IMR-90 (cell line): ENCODE measurements at regions not wholly inside any gene's neighbourhood (a gene's known extent, or its start where the extent isn't known, plus 50 kb on each side); places are given as distances from the start of the nearest gene placed in this dataset.

Experiments used
- ATAC-seq: fragments of 200-7000 bp; cut with Tn5 transposase; 2 replicates; pipeline ENCODE4 v1.9.1; 2020; ENCODE audit warnings: low read depth, mild to moderate bottlenecking, moderate library complexity
- BruUV-seq: library from RNA; stranded (reverse); fragments of 400-500 nt; replicated peaks from 2 replicates; lab custom pipeline; 2021; lab: Mats Ljungman, UMichigan
- CTCF ChIA-PET: fragments of 300-600 bp; formaldehyde crosslinking; extraction: SDS; loops from one replicate; lab custom pipeline; 2021; ENCODE audit warnings: antibody characterized with exemption; lab: Yijun Ruan, JAX
- POLR2A ChIA-PET: fragments of 300-600 bp; sonication (Branson Sonifier 250); formaldehyde crosslinking; loops from one replicate; lab custom pipeline; 2022; ENCODE audit warnings: antibody characterized with exemption; ENCODE audit not compliant: unreplicated experiment; lab: Charles Lee
- DNase-seq: peaks from one replicate; pipeline ENCODE4 v3.0.0; 2013
- H2AFZ ChIP-seq: replicated peaks from 2 replicates; pipeline ENCODE3; 2013; ENCODE audit warnings: low read length, mild to moderate bottlenecking; ENCODE audit not compliant: poor library complexity
- H2AK5ac ChIP-seq: 2 replicates; pipeline ENCODE4 v1.6.1; 2013; ENCODE audit warnings: low read depth, low read length, inconsistent platforms
- H2AK9ac ChIP-seq: replicated peaks from 2 replicates; pipeline ENCODE3; 2013; ENCODE audit warnings: mild to moderate bottlenecking, low read depth, low read length, moderate library complexity; ENCODE audit not compliant: poor library complexity
- H2BK120ac ChIP-seq: 2 replicates; pipeline ENCODE4 v1.6.1; 2013; ENCODE audit warnings: low read depth, low read length, inconsistent platforms
- H2BK15ac ChIP-seq: 3 replicates; pipeline ENCODE4 v1.6.1; 2013; ENCODE audit warnings: low read depth, low read length, inconsistent platforms
- H2BK20ac ChIP-seq: 2 replicates; pipeline ENCODE4 v1.6.1; 2013; ENCODE audit warnings: low read depth, mild to moderate bottlenecking, inconsistent platforms, low read length, moderate library complexity
- H2BK5ac ChIP-seq: 2 replicates; pipeline ENCODE4 v1.6.1; 2013; ENCODE audit warnings: mild to moderate bottlenecking, low read depth, low read length, inconsistent platforms; ENCODE audit not compliant: poor library complexity, severe bottlenecking
- H3K14ac ChIP-seq: replicated peaks from 2 replicates; pipeline ENCODE4 v1.6.1; 2013; ENCODE audit warnings: low read depth, low read length, inconsistent platforms
- H3K18ac ChIP-seq: 2 replicates; pipeline ENCODE4 v1.6.1; 2013; ENCODE audit warnings: low read depth, low read length, control low read depth
- H3K23ac ChIP-seq: 2 replicates; pipeline ENCODE4 v1.6.1; 2013; ENCODE audit warnings: low read depth, low read length, inconsistent platforms
- H3K27ac ChIP-seq: 2 replicates; pipeline ENCODE4 v1.5.1; 2013; ENCODE audit warnings: mild to moderate bottlenecking, control low read depth, low read length; ENCODE audit not compliant: insufficient read depth
- H3K27me3 ChIP-seq: 2 replicates; pipeline ENCODE4 v1.6.1; 2013; ENCODE audit warnings: low read length; ENCODE audit not compliant: control insufficient read depth, insufficient read depth
- H3K36me3 ChIP-seq: 2 replicates; pipeline ENCODE4 v1.6.1; 2013; ENCODE audit warnings: low read length, mixed read lengths; ENCODE audit not compliant: control insufficient read depth, insufficient read depth
- H3K4ac ChIP-seq: 2 replicates; pipeline ENCODE4 v1.6.1; 2013; ENCODE audit warnings: low read depth, low read length, inconsistent platforms
- H3K4me1 ChIP-seq: 2 replicates; pipeline ENCODE4 v1.6.1; 2013; ENCODE audit warnings: low read length, mixed read lengths; ENCODE audit not compliant: control insufficient read depth, insufficient read depth
- H3K4me2 ChIP-seq: 2 replicates; pipeline ENCODE4 v1.6.1; 2013; ENCODE audit warnings: low read depth, mild to moderate bottlenecking, control low read depth, low read length, moderate library complexity
- H3K4me3 ChIP-seq: 2 replicates; pipeline ENCODE4 v1.5.1; 2013; ENCODE audit warnings: low read depth, mild to moderate bottlenecking, control low read depth, low read length, moderate library complexity; ENCODE audit not compliant: insufficient read depth
- H3K56ac ChIP-seq: 2 replicates; pipeline ENCODE4 v1.6.1; 2013; ENCODE audit warnings: low read length, inconsistent platforms; ENCODE audit not compliant: insufficient read depth; ENCODE audit errors: extremely low read depth
- H3K79me1 ChIP-seq, 2 experiments: 2 replicates each; pipeline ENCODE4 v1.6.1; 2013; ENCODE audit warnings: low read length in 2 of 2, inconsistent platforms in 1 of 2, low read depth in 1 of 2
- H3K9ac ChIP-seq: 2 replicates; pipeline ENCODE4 v1.6.1; 2013; ENCODE audit warnings: low read depth, low read length, control low read depth
- H3K9me1 ChIP-seq: 2 replicates; pipeline ENCODE4 v1.6.1; 2013; ENCODE audit warnings: low read length, inconsistent platforms; ENCODE audit not compliant: insufficient read depth
- H3K9me3 ChIP-seq: 2 replicates; pipeline ENCODE4 v1.6.1; 2013; ENCODE audit warnings: low read length; ENCODE audit not compliant: control insufficient read depth, insufficient read depth
- H4K20me1 ChIP-seq: 2 replicates; pipeline ENCODE4 v1.6.1; 2013; ENCODE audit warnings: low read length, inconsistent platforms; ENCODE audit not compliant: insufficient read depth
- H4K5ac ChIP-seq: 2 replicates; pipeline ENCODE4 v1.6.1; 2013; ENCODE audit warnings: mild to moderate bottlenecking, low read depth, low read length, control low read depth
- H4K8ac ChIP-seq, 2 experiments: 2 replicates each; pipeline ENCODE4 v1.6.1; 2013; ENCODE audit warnings: low read depth in 2 of 2, low read length in 2 of 2, control low read depth in 1 of 2, inconsistent platforms in 1 of 2
- H4K91ac ChIP-seq: 2 replicates; pipeline ENCODE4 v1.6.1; 2013; ENCODE audit warnings: low read depth, low read length, inconsistent platforms; ENCODE audit not compliant: insufficient read depth
- BHLHE40 ChIP-seq: fragments of 150-350 bp; IDR thresholded peaks from 2 replicates; pipeline ENCODE4 v1.6.1; 2016; ENCODE audit warnings: mild to moderate bottlenecking, low read depth, low read length
- CEBPB ChIP-seq: IDR thresholded peaks from 2 replicates; pipeline ENCODE4 v1.6.1; 2012; ENCODE audit warnings: low read depth, low read length, improper control_type of control experiment
- CHD1 ChIP-seq: IDR thresholded peaks from 2 replicates; pipeline ENCODE4 v1.6.1; 2012; ENCODE audit warnings: low read depth, low read length, improper control_type of control experiment
- FOS ChIP-seq: fragments of 150-350 bp; IDR thresholded peaks from 2 replicates; pipeline ENCODE4 v1.6.1; 2016; ENCODE audit warnings: low read depth, low read length
- MAFK ChIP-seq: IDR thresholded peaks from 2 replicates; pipeline ENCODE4 v1.6.1; 2012; ENCODE audit warnings: low read depth, low read length, improper control_type of control experiment
- MAZ ChIP-seq: IDR thresholded peaks from 2 replicates; pipeline ENCODE4 v1.6.1; 2012; ENCODE audit warnings: low read depth, mild to moderate bottlenecking, low read length, improper control_type of control experiment, moderate library complexity, borderline replicate concordance
- MXI1 ChIP-seq: IDR thresholded peaks from 2 replicates; pipeline ENCODE4 v1.6.1; 2012; ENCODE audit warnings: low read depth, mild to moderate bottlenecking, low read length, moderate library complexity, borderline replicate concordance
- NFE2L2 ChIP-seq: fragments of 150-350 bp; IDR thresholded peaks from 2 replicates; pipeline ENCODE4 v1.6.1; 2016; ENCODE audit warnings: low read depth, mild to moderate bottlenecking, low read length
- POLR2A ChIP-seq: IDR thresholded peaks from 2 replicates; pipeline ENCODE4 v1.6.1; 2012; ENCODE audit warnings: mild to moderate bottlenecking, low read depth, low read length
- RAD21 ChIP-seq: IDR thresholded peaks from 2 replicates; pipeline ENCODE4 v1.6.1; 2012; ENCODE audit warnings: low read length, improper control_type of control experiment
- RCOR1 ChIP-seq: IDR thresholded peaks from 2 replicates; pipeline ENCODE4 v1.6.1; 2012; ENCODE audit warnings: mild to moderate bottlenecking, low read length, improper control_type of control experiment; ENCODE audit not compliant: insufficient replicate concordance
- RFX5 ChIP-seq: IDR thresholded peaks from 2 replicates; pipeline ENCODE4 v1.8.0; 2012; ENCODE audit warnings: low read depth, mild to moderate bottlenecking, low read length, moderate library complexity
- SMC3 ChIP-seq: fragments of 150-350 bp; IDR thresholded peaks from 2 replicates; pipeline ENCODE4 v1.6.1; 2016; ENCODE audit warnings: low read depth, mild to moderate bottlenecking, antibody characterized with exemption, low read length, moderate library complexity
- WGBS, 2 experiments: methylation state at CpG; one replicate each; pipeline versions ENCODE4 v1.1.5 to v1.1.7; 2013; ENCODE audit warnings: missing lambda C conversion rate in 2 of 2; ENCODE audit not compliant: insufficient read length in 1 of 2; ENCODE audit errors: extremely low coverage in 2 of 2; 5-methylcytosine and 5-hydroxymethylcytosine counted together
- dilution Hi-C: fragments of 300-500 bp; cut with HindIII; formaldehyde crosslinking; loops from one replicate; pipeline ENCODE4 v1.14.3; 2018; ENCODE audit warnings: low sequenced_read_pairs; ENCODE audit not compliant: unreplicated experiment
- in situ Hi-C: fragments of 300-500 bp; cut with MboI; formaldehyde crosslinking; loops from 3 replicates; pipeline ENCODE4 v1.14.3; 2019; ENCODE audit warnings: low sequenced_read_pairs, inconsistent platforms, mixed read lengths
- intact Hi-C: fragments of 100-400 bp; cut with micrococcal nuclease; formaldehyde crosslinking; loops from 2 replicates; pipeline ENCODE4 v1.10.0; 2022
- TF ChIP-seq, protein P1 (sequence below): fragments of 150-350 bp; IDR thresholded peaks from 2 replicates; pipeline ENCODE4 v1.6.1; 2016; ENCODE audit warnings: low read depth, mild to moderate bottlenecking, low read length, moderate library complexity, borderline replicate concordance
- TF ChIP-seq, protein P2 (sequence below): fragments of 150-350 bp; IDR thresholded peaks from 2 replicates; pipeline ENCODE4 v1.6.1; 2017; ENCODE audit warnings: mild to moderate bottlenecking, antibody characterized with exemption, low read length, low read depth
- TF ChIP-seq, protein P3 (sequence below): conservative IDR thresholded peaks from 2 replicates; pipeline ENCODE4 v1.5.1; 2012; ENCODE audit warnings: mild to moderate bottlenecking, low read depth, low read length, improper control_type of control experiment

DNA sequence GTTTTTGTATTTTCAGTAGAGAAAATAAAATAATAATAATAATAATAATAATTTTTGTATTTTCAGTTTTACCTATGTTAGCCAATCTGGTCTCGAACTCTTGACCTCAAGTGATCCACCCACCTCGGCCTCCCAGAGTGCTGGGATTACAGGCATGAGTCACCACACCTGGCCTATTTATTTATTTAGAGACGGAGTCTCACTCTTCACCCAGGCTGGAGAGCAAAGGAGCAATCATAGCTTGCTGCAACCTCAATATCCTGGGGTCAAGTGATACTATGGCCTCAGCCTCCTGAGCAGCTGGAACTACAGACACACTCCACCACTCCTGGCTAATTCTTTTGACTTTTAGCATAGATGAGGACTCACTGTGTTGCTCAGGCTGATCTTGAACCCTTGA, 167.5 kb downstream of the TLE1 start:
- ATAC-seq (no peak), DNase-seq (no peak)
- Histone ChIP-seq H2BK15ac (no peak overlapping the region), H3K14ac (no peak overlapping the region), H3K27ac (no peak overlapping the region), H4K91ac (no peak overlapping the region), H2BK120ac (no peak overlapping the region), H2AK5ac (peak overlapping the region; percentile 11; the same call in 1 of the 2 replicates), H3K79me1 (no peaks in the 10 kb centered on the region), H2BK20ac (no peak overlapping the region), H3K27me3 (no peaks in the 10 kb centered on the region), H4K5ac (no peak overlapping the region), H3K9me1 (0 out of 2 replicates have a peak, but pooled peaks cover 3% of the 10 kb centered on the region), H3K23ac (no peak overlapping the region), H3K9me3 (no peaks in the 10 kb centered on the region), H3K9ac (no peak overlapping the region), H2BK5ac (no peak overlapping the region), H4K20me1 (no peaks in the 10 kb centered on the region), H3K4me1 (peaks cover 2% of the 10 kb centered on the region; the same call in 1 of the 2 replicates), H3K4me2 (no peak overlapping the region), H2AFZ (no peak overlapping the region), H3K4me3 (no peak overlapping the region), H4K8ac (no peak overlapping the region), H3K36me3 (no peaks in the 10 kb centered on the region), H3K18ac (no peak overlapping the region), H3K4ac (no peak overlapping the region), H2AK9ac (no peak overlapping the region), H3K56ac (no peak overlapping the region)
- in situ Hi-C loops (loop anchor here (25.0 kb wide), 1 partner anchor 1440 kb away; no protein-coding TSS in a partner anchor), dilution Hi-C loops (no loop called here), intact Hi-C loops (loop anchor here (10.0 kb wide), 2 partner anchors 323 to 1083 kb away; no protein-coding TSS in a partner anchor)
- ChIA-PET POLR2A (no interaction called here), CTCF (interaction anchor here (1.2 to 1.5 kb wide), 2 partner anchors 18 to 28 kb away, joined by 3 read pairs; no protein-coding TSS in a partner anchor)
- BruUV-seq = no TSS peak
- no peak for TF ChIP-seq SMC3
- no peak for TF ChIP-seq BHLHE40
- no peak for TF ChIP-seq CHD1
- no peak for TF ChIP-seq MXI1
- TF ChIP-seq, protein P1, sequence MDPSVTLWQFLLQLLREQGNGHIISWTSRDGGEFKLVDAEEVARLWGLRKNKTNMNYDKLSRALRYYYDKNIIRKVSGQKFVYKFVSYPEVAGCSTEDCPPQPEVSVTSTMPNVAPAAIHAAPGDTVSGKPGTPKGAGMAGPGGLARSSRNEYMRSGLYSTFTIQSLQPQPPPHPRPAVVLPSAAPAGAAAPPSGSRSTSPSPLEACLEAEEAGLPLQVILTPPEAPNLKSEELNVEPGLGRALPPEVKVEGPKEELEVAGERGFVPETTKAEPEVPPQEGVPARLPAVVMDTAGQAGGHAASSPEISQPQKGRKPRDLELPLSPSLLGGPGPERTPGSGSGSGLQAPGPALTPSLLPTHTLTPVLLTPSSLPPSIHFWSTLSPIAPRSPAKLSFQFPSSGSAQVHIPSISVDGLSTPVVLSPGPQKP = no peak
- no peak for TF ChIP-seq NFE2L2
- TF ChIP-seq RCOR1 = no peak
- no peak for TF ChIP-seq MAZ
- TF ChIP-seq CEBPB = no peak
- no peak for TF ChIP-seq MAFK
- no peak for TF ChIP-seq FOS
- no peak for TF ChIP-seq POLR2A
- TF ChIP-seq, protein P2, sequence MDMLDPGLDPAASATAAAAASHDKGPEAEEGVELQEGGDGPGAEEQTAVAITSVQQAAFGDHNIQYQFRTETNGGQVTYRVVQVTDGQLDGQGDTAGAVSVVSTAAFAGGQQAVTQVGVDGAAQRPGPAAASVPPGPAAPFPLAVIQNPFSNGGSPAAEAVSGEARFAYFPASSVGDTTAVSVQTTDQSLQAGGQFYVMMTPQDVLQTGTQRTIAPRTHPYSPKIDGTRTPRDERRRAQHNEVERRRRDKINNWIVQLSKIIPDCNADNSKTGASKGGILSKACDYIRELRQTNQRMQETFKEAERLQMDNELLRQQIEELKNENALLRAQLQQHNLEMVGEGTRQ = no peak
- TF ChIP-seq RFX5 = no peak
- TF ChIP-seq, protein P3, sequence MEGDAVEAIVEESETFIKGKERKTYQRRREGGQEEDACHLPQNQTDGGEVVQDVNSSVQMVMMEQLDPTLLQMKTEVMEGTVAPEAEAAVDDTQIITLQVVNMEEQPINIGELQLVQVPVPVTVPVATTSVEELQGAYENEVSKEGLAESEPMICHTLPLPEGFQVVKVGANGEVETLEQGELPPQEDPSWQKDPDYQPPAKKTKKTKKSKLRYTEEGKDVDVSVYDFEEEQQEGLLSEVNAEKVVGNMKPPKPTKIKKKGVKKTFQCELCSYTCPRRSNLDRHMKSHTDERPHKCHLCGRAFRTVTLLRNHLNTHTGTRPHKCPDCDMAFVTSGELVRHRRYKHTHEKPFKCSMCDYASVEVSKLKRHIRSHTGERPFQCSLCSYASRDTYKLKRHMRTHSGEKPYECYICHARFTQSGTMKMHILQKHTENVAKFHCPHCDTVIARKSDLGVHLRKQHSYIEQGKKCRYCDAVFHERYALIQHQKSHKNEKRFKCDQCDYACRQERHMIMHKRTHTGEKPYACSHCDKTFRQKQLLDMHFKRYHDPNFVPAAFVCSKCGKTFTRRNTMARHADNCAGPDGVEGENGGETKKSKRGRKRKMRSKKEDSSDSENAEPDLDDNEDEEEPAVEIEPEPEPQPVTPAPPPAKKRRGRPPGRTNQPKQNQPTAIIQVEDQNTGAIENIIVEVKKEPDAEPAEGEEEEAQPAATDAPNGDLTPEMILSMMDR = no peak
- TF ChIP-seq RAD21 = no peak
- no CpG with 5 or more reads among the region's 3 CpGs for WGBS, 2 experiments
